Heart left ventricle (tissue), 13 donors: ENCODE measurements at regions not wholly inside any gene's neighbourhood (a gene's known extent, or its start where the extent isn't known, plus 50 kb on each side); places are given as distances from the start of the nearest gene placed in this dataset.

Experiments used
- POLR2A ChIP-seq, 2 donors: fragments of 450-650 bp; IDR thresholded peaks; one replicate each; pipeline ENCODE4 v1.6.1; 2017; ENCODE audit warnings: antibody characterized with exemption in 2 of 2, mild to moderate bottlenecking in 2 of 2, moderate library complexity in 2 of 2
- TF ChIP-seq, protein P1 (sequence below), 12 donors: fragments of 200-600 bp; sonication (generic) in 4 of 12; IDR thresholded peaks; one replicate each; pipeline versions ENCODE4 v1.5.0 to v1.8.0; 2018 to 2022; ENCODE audit warnings: antibody characterized with exemption in 12 of 12, mild to moderate bottlenecking in 5 of 12
- donor health status: ischemic (EF 13 %, LVEDD 7.1; RV severe dilation, severe dysfunction).
- donor health status: DM: no; HTN: yes; CAD: no.
- donor health status: DM: no; HTN: no; CAD: no.
- donor health status: ischemic (EF 25% LVEDD 6.9; RV normal size, moderate dysfunction).
- donor health status: ischemic (EF 25% LVEDD 5.7; RV mildly dilated, moderate dysfunction).
- donor health status: ischemic (EF 35%, LVEDD 5.7; RV mildly dilated, moderate dysfunction).
- donor health status: nonischemic (EF 11% LVEDD 7.7; RV severe dilation, severe dysfunction).
- donor health status: DM: yes; HTN: yes; CAD: no.
- donor health status: PGD.
- donor health status: ischemic (EF 29% LVEDD 5.4; RV normal size, mild dysfunction).
- donor health status: nonischemic (EF 23%, LVEDD 6.1; RV moderate dilation, normal function).

DNA sequence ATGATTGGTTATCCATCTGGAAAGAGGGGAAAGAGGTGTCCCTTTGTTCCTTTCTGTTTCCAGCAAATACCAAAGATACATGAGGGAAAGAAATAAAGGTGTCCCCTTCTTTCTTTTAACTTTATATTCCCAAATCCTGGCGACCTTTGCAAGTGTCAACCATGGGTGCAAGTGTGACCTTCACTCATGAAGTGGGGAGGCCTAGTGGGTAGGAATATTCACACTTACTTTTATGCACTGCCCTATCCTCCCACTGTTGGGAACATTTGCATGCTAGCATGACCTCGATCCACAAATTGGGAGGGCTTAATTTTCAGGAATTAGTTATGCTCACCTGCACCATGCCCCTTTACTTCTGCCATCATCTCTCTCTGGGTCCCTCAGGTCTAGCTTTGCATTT, 70.2 kb upstream of the ZNF804A start:
- TF ChIP-seq POLR2A (IDR thresholded peaks at IDR 0.05), result no peak
- TF ChIP-seq, protein P1, sequence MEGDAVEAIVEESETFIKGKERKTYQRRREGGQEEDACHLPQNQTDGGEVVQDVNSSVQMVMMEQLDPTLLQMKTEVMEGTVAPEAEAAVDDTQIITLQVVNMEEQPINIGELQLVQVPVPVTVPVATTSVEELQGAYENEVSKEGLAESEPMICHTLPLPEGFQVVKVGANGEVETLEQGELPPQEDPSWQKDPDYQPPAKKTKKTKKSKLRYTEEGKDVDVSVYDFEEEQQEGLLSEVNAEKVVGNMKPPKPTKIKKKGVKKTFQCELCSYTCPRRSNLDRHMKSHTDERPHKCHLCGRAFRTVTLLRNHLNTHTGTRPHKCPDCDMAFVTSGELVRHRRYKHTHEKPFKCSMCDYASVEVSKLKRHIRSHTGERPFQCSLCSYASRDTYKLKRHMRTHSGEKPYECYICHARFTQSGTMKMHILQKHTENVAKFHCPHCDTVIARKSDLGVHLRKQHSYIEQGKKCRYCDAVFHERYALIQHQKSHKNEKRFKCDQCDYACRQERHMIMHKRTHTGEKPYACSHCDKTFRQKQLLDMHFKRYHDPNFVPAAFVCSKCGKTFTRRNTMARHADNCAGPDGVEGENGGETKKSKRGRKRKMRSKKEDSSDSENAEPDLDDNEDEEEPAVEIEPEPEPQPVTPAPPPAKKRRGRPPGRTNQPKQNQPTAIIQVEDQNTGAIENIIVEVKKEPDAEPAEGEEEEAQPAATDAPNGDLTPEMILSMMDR (IDR thresholded peaks at IDR 0.05), result no peak
